ENCODE measurements at regions not wholly inside any gene's neighbourhood (a gene's known extent, or its start where the extent isn't known, plus 50 kb on each side); places are given as distances from the start of the nearest gene placed in this dataset.
"Not testable (repeated sequence)": the region's sequence is repeated elsewhere in the genome, so short reads cannot be mapped to it uniquely, and the experiment has no call there.

DNA sequence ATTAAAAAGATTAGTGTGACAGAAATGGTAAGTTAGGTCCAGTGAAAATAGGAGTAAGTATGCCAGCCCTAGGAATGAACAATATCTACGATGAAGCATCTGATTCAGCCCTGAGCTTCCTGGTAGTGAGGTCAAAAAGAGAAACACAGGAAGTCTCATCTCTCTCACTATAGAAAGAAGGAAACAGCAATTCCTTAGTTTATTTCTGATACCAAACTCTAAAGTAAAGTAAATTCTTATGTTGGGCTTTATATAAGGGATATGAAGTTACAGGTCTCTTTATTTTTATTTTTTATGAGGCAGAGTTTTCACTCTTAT lies 76.7 kb upstream of the RFLNA start (continued):
- TF ChIP-seq SP4 (IDR thresholded peaks at IDR 0.05; ENCODE audit: low read length), result no peak
- no peak for TF ChIP-seq SRF (IDR thresholded peaks at IDR 0.05; ENCODE audit: low read depth, low read length)
- TF ChIP-seq, protein P1, sequence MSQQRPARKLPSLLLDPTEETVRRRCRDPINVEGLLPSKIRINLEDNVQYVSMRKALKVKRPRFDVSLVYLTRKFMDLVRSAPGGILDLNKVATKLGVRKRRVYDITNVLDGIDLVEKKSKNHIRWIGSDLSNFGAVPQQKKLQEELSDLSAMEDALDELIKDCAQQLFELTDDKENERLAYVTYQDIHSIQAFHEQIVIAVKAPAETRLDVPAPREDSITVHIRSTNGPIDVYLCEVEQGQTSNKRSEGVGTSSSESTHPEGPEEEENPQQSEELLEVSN (IDR thresholded peaks at IDR 0.05), result no peak
- no peak for TF ChIP-seq CREB1 (IDR thresholded peaks at IDR 0.05)
- TF ChIP-seq GTF2F1 (IDR thresholded peaks at IDR 0.05; ENCODE audit: borderline replicate concordance, low read depth, low read length), result no peak
- no peak for TF ChIP-seq SIRT6 (IDR thresholded peaks at IDR 0.05; ENCODE audit: low read length)
- TF ChIP-seq JUND (IDR thresholded peaks at IDR 0.05; ENCODE audit: low read length), result no peak

GRCh38 chr12:124218650-124219049 lies 76.2 kb upstream of the RFLNA start:
- not testable (repeated sequence) for H3K56ac ChIP-seq (replicated peaks; ENCODE audit: insufficient read length, low read depth, low read length); H3K27me3 ChIP-seq (replicated peaks in 1 of 4; ENCODE audit: control insufficient read depth in 3 of 4, extremely low read depth in 1 of 4, insufficient read depth in 3 of 4, low read length in 3 of 4); H2AFZ ChIP-seq (ENCODE audit: low read length); H3K4me2 ChIP-seq (ENCODE audit: insufficient read depth in 1 of 2, low read depth in 2 of 2, low read length in 2 of 2); H3K79me2 ChIP-seq (ENCODE audit: control insufficient read depth in 1 of 2, insufficient read depth in 2 of 2, low read length in 2 of 2); H3K4me1 ChIP-seq (replicated peaks in 1 of 4; ENCODE audit: control insufficient read depth in 3 of 4, insufficient read depth in 4 of 4, low read length in 3 of 4); H4K20me1 ChIP-seq (replicated peaks in 1 of 2; ENCODE audit: control insufficient read depth in 1 of 2, insufficient read depth in 2 of 2, low read length in 2 of 2); H3K23me2 ChIP-seq (ENCODE audit: low read depth, low read length); H3K36me3 ChIP-seq (ENCODE audit: control insufficient read depth in 2 of 4, insufficient read depth in 4 of 4, low read length in 3 of 4); H4K8ac ChIP-seq (ENCODE audit: extremely low read depth, insufficient read depth, low read length); DNase-seq (ENCODE audit: low read depth in 1 of 2, low spot score in 2 of 2); H2BK5ac ChIP-seq (ENCODE audit: low read depth, low read length); H3K4me3 ChIP-seq (ENCODE audit: extremely low read depth in 1 of 4, insufficient read depth in 2 of 4, low read depth in 3 of 4, low read length in 4 of 4); H3K18ac ChIP-seq (ENCODE audit: extremely low read depth, low read length); H3K23ac ChIP-seq (ENCODE audit: insufficient read length); H2AK5ac ChIP-seq (ENCODE audit: low read depth, low read length); H4K5ac ChIP-seq (ENCODE audit: insufficient read length, low read depth, low read length); H3K27ac ChIP-seq (ENCODE audit: low read depth, low read length); H4K91ac ChIP-seq (replicated peaks; ENCODE audit: insufficient read length, low read length); H2BK20ac ChIP-seq (ENCODE audit: low read length); H3K9me3 ChIP-seq (ENCODE audit: insufficient read depth in 2 of 2, low read depth in 1 of 2, low read length in 1 of 2); H2BK12ac ChIP-seq (ENCODE audit: low read depth, low read length); H3K14ac ChIP-seq (ENCODE audit: insufficient read length); H3K79me1 ChIP-seq (ENCODE audit: low read depth, low read length); H2BK15ac ChIP-seq (ENCODE audit: low read length); H3K9ac ChIP-seq (replicated peaks in 1 of 4; ENCODE audit: extremely low read depth in 1 of 4, low read depth in 3 of 4, low read length in 3 of 4); FAIRE-seq; H3K4ac ChIP-seq (replicated peaks; ENCODE audit: insufficient read length, low read depth, low read length); H2BK120ac ChIP-seq (replicated peaks; ENCODE audit: low read depth, low read length)
- POLR2A ChIA-PET (ENCODE audit: partially characterized antibody), result interaction anchor here (1.2 kb wide), 1 partner anchor 13 kb away, joined by 3 read pairs; no protein-coding TSS in a partner anchor
- CTCF ChIA-PET (ENCODE audit: partially characterized antibody), result interaction anchor here (0.6 to 3.4 kb wide), 5 partner anchors 9 to 909 kb away, joined by 3 to 12 read pairs (median 3); no protein-coding TSS in a partner anchor
- WGBS, 2 experiments (ENCODE audit: extremely low coverage in 1 of 2, insufficient coverage in 1 of 2, insufficient read length in 1 of 2, insufficient replicate concordance in 2 of 2, low coverage in 1 of 2, low lambda C conversion rate in 2 of 2, missing lambda C conversion rate in 1 of 2), result 93% methylated on average over 3 of the region's 3 CpGs; no CpG with 5 or more reads in 1 of the 2 experiments
